ENCODE measurements at regions not wholly inside any gene's neighbourhood (a gene's known extent, or its start where the extent isn't known, plus 50 kb on each side); places are given as distances from the start of the nearest gene placed in this dataset.

- TF ChIP-seq EZH2 (IDR thresholded peaks at IDR 0.05; ENCODE audit: borderline replicate concordance, low read depth, low read length, severe bottlenecking): no peak
- TF ChIP-seq CTCF (IDR thresholded peaks at IDR 0.05; ENCODE audit: extremely low read depth in 1 of 2, insufficient read depth in 1 of 2, low read depth in 1 of 2, low read length in 2 of 2): no peak
- no peak for TF ChIP-seq POLR2A (IDR thresholded peaks at IDR 0.05; ENCODE audit: low read depth, low read length)
- no peak for TF ChIP-seq GATA2 (IDR thresholded peaks at IDR 0.05; ENCODE audit: insufficient read depth, insufficient read length, low read depth, low read length)
- no peak for TF ChIP-seq POLR2AphosphoS5 (IDR thresholded peaks at IDR 0.05; ENCODE audit: insufficient read depth, low read depth, low read length)
- TF ChIP-seq MAX (IDR thresholded peaks at IDR 0.05; ENCODE audit: insufficient read depth, insufficient read length): no peak
- TF ChIP-seq MYC (IDR thresholded peaks at IDR 0.05; ENCODE audit: low read depth, low read length): no peak
- TF ChIP-seq JUN (IDR thresholded peaks at IDR 0.05; ENCODE audit: borderline replicate concordance, insufficient read depth, insufficient read length, low read depth): no peak
- TF ChIP-seq FOS (IDR thresholded peaks at IDR 0.05; ENCODE audit: borderline replicate concordance, insufficient read depth, low read length): no peak
Observed at GRCh38 chr4:97185233-97185632, 958.0 kb downstream of the STPG2 start.
